ENCODE measurements at regions not wholly inside any gene's neighbourhood (a gene's known extent, or its start where the extent isn't known, plus 50 kb on each side); places are given as distances from the start of the nearest gene placed in this dataset.

- no peak for ATAC-seq
- H3K4me3 ChIP-seq, result no peak overlapping the region
- no peaks in the 10 kb centered on the region for H3K27me3 ChIP-seq (ENCODE audit: low read depth)
- no peaks in the 10 kb centered on the region for H3K36me3 ChIP-seq
- H3K27ac ChIP-seq, result no peak overlapping the region
- peaks cover under 1% of the 10 kb centered on the region for H3K4me1 ChIP-seq
- TF ChIP-seq CTCF (IDR thresholded peaks at IDR 0.05), result no peak
- H3K9me3 ChIP-seq, result no peaks in the 10 kb centered on the region
- DNase-seq, result no peak
- intact Hi-C loops (cut with DNase I), result no loop called here
Measured at GRCh38 chr14:85325134-85326017, 204.6 kb upstream of the FLRT2 start.

GRCh38 chr14:85332401-85332800 is 197.5 kb upstream of the FLRT2 start:
- no peaks in the 10 kb centered on the region for H3K36me3 ChIP-seq
- no peak overlapping the region for H3K4me3 ChIP-seq
- DNase-seq (no peak), ATAC-seq (no peak)
- no peaks in the 10 kb centered on the region for H3K27me3 ChIP-seq (ENCODE audit: low read depth)
- H3K27ac ChIP-seq, result no peak overlapping the region
- no peaks in the 10 kb centered on the region for H3K9me3 ChIP-seq
- H3K4me1 ChIP-seq, result no peaks in the 10 kb centered on the region
- TF ChIP-seq CTCF (IDR thresholded peaks at IDR 0.05), result no peak
- intact Hi-C loops (cut with DNase I), result no loop called here

GRCh38 chr14:85333313-85333712 is 196.6 kb upstream of the FLRT2 start:
- no peak for ATAC-seq

GRCh38 chr14:85333841-85334240 is 196.1 kb upstream of the FLRT2 start:
- intact Hi-C loops (cut with DNase I), result no loop called here
- no peaks in the 10 kb centered on the region for H3K36me3 ChIP-seq
- DNase-seq (no peak), ATAC-seq (no peak)
- no peak for TF ChIP-seq CTCF (IDR thresholded peaks at IDR 0.05)
- H3K27me3 ChIP-seq (ENCODE audit: low read depth), result no peaks in the 10 kb centered on the region
- no peaks in the 10 kb centered on the region for H3K9me3 ChIP-seq
- H3K4me1 ChIP-seq, result no peaks in the 10 kb centered on the region
- no peak overlapping the region for H3K4me3 ChIP-seq
- H3K27ac ChIP-seq, result no peak overlapping the region

More at GRCh38 chr14:85333313-85333712, 196.6 kb upstream of the FLRT2 start:
- Histone ChIP-seq H3K9me3 (no peaks in the 10 kb centered on the region), H3K4me1 (no peaks in the 10 kb centered on the region), H3K4me3 (no peak overlapping the region), H3K27me3 (ENCODE audit: low read depth) (no peaks in the 10 kb centered on the region), H3K36me3 (no peaks in the 10 kb centered on the region), H3K27ac (no peak overlapping the region)
- TF ChIP-seq CTCF (IDR thresholded peaks at IDR 0.05), result no peak
- DNase-seq, result no peak
- intact Hi-C loops (cut with DNase I), result no loop called here

- no peaks in the 10 kb centered on the region for H3K27me3 ChIP-seq (ENCODE audit: low read depth)
- DNase-seq (no peak), ATAC-seq (no peak)
- no peaks in the 10 kb centered on the region for H3K4me1 ChIP-seq
- H3K36me3 ChIP-seq, result no peaks in the 10 kb centered on the region
- H3K9me3 ChIP-seq, result no peaks in the 10 kb centered on the region
- TF ChIP-seq CTCF (IDR thresholded peaks at IDR 0.05), result no peak
- no peak overlapping the region for H3K4me3 ChIP-seq
- intact Hi-C loops (cut with DNase I), result no loop called here
- H3K27ac ChIP-seq, result no peak overlapping the region
Measured at GRCh38 chr14:85334316-85334715, 195.6 kb upstream of the FLRT2 start.
